GM19023 (cell line): ENCODE measurements at regions not wholly inside any gene's neighbourhood (a gene's known extent, or its start where the extent isn't known, plus 50 kb on each side); places are given as distances from the start of the nearest gene placed in this dataset.

Experiments used
- ATAC-seq: cut with Tn5 transposase; IDR thresholded peaks from one replicate; pipeline ENCODE4 v1.9.1; 2021; ENCODE audit warnings: mild to moderate bottlenecking, moderate library complexity; ENCODE audit not compliant: unreplicated experiment

GRCh38 chr1:235027076-235027861, 101.4 kb downstream of the TOMM20 start:
- ATAC-seq = no peak

GRCh38 chr1:235025422-235025984, 103.1 kb downstream of the TOMM20 start:
- ATAC-seq = no peak

- no peak for ATAC-seq
These were observed 103.8 kb downstream of the TOMM20 start for GRCh38 chr1:235024711-235025421.

- ATAC-seq = no peak
These were observed 104.8 kb downstream of the TOMM20 start for GRCh38 chr1:235023711-235024439.

- ATAC-seq = peak; percentile 52
These were observed 105.5 kb downstream of the TOMM20 start for GRCh38 chr1:235022981-235023710.

GRCh38 chr1:235022341-235022980, 106.2 kb downstream of the TOMM20 start:
- no peak for ATAC-seq

- ATAC-seq = no peak
These were observed 106.8 kb downstream of the TOMM20 start for GRCh38 chr1:235021815-235022214.

GRCh38 chr1:235021321-235021720, 107.3 kb downstream of the TOMM20 start:
- ATAC-seq = no peak

- ATAC-seq = no peak
These were observed 108.7 kb downstream of the TOMM20 start for GRCh38 chr1:235019961-235020360.

GRCh38 chr1:235019471-235019870, 109.2 kb downstream of the TOMM20 start:
- no peak for ATAC-seq

- no peak for ATAC-seq
These were observed 109.8 kb downstream of the TOMM20 start for GRCh38 chr1:235018720-235019444.

GRCh38 chr1:235018161-235018560, 110.5 kb downstream of the TOMM20 start:
- no peak for ATAC-seq

GRCh38 chr1:235017719-235018118, 110.9 kb downstream of the TOMM20 start:
- no peak for ATAC-seq

GRCh38 chr1:235017191-235017590, 111.4 kb downstream of the TOMM20 start:
- ATAC-seq = no peak

GRCh38 chr1:235015291-235015985, 113.2 kb downstream of the TOMM20 start:
- ATAC-seq = peak; percentile 24

- no peak for ATAC-seq
These were observed 113.9 kb downstream of the TOMM20 start for GRCh38 chr1:235014756-235015155.

- ATAC-seq = no peak
These were observed 115.1 kb downstream of the TOMM20 start for GRCh38 chr1:235013512-235013911.

GRCh38 chr1:235012436-235013210, 116.0 kb downstream of the TOMM20 start:
- no peak for ATAC-seq
